ENCODE measurements at regions not wholly inside any gene's neighbourhood (a gene's known extent, or its start where the extent isn't known, plus 50 kb on each side); places are given as distances from the start of the nearest gene placed in this dataset.
"Not testable (repeated sequence)": the region's sequence is repeated elsewhere in the genome, so short reads cannot be mapped to it uniquely, and the experiment has no call there.

DNA sequence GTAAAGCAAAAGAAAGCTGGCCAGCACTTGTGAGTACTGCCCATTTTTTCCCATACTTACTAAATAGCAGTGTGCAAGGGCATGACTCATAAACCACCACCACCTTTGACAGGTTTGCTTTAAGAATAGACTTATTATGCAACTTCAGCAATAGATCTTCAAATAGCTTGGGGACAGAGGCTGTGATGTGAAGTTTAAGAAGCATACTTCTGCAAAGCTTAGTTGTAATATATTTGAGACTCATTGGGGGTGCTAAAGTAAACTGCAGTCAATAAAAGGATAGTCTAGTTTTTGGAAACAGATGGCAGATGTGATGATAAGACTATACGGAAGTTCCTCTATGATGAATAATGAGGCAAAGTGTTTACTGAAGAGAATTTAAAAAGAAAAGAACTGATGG lies 210.0 kb downstream of the PLA2G4A start:
- H3K4me3 Mint-ChIP-seq = no peak overlapping the region
- CTCF ChIA-PET = interaction anchor here (1.8 kb wide), 1 partner anchor 13 kb away, joined by 4 read pairs; no protein-coding TSS in a partner anchor
- DNase-seq (no peak), ATAC-seq (no peak)
- H3K36me3 Mint-ChIP-seq = no peaks in the 10 kb centered on the region
- H3K9me3 Mint-ChIP-seq (ENCODE audit: low read depth) = peaks cover 1% of the 10 kb centered on the region
- no peaks in the 10 kb centered on the region for H3K4me1 Mint-ChIP-seq
- H3K27me3 Mint-ChIP-seq = peaks cover 4% of the 10 kb centered on the region
- H3K27ac Mint-ChIP-seq = no peak overlapping the region

DNA sequence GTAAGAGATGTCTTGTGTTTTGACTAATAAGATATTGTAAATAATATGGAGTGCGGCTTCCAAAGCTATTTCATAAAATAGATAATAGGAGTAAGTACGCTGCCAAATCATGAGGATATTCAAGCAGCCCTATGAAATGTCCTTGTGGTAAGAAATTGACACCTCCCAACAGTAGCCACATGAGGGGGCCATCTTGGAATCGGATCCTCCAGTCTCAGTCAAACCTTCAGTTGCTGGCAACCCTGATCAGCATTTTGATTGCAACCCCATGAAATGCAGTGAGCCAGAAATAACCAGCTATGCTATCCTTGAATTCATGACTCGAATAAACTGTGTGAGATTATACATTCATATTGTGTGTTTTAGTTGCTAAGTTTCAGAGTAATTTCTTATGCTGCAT lies 212.4 kb downstream of the PLA2G4A start:
- DNase-seq (no peak), ATAC-seq (no peak)
- Mint-ChIP-seq H3K4me1 (no peaks in the 10 kb centered on the region), H3K27me3 (peaks cover 4% of the 10 kb centered on the region), H3K36me3 (no peaks in the 10 kb centered on the region), H3K9me3 (ENCODE audit: low read depth) (peaks cover 1% of the 10 kb centered on the region), H3K27ac (no peak overlapping the region), H3K4me3 (no peak overlapping the region)
- CTCF ChIA-PET = interaction anchor here (1.2 kb wide), 1 partner anchor 10 kb away, joined by 4 read pairs; no protein-coding TSS in a partner anchor

DNA sequence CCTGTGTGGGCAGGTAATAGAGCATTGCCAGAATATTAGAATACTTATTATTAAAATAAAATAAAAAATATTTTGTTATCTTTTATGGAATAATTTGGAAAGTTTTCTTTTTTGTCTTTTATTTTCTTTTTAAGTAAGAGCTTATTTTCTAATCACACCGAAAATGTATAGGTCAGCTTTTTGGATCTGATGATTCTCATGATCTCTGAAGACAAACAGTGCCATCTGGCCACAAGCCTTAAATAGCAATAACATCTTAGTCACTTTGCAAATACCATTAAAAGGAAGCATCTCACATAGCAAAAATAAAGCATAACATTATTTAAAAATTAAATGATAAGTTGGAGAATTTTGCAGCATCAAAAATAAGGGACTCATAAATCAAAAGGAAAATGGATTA lies 213.8 kb downstream of the PLA2G4A start:
- Mint-ChIP-seq H3K27ac (no peak overlapping the region), H3K4me1 (no peaks in the 10 kb centered on the region), H3K36me3 (no peaks in the 10 kb centered on the region), H3K4me3 (no peak overlapping the region), H3K27me3 (peaks cover 4% of the 10 kb centered on the region), H3K9me3 (ENCODE audit: low read depth) (peaks cover 1% of the 10 kb centered on the region)
- CTCF ChIA-PET = no interaction called here
- DNase-seq = no peak
- no peak for ATAC-seq

DNA sequence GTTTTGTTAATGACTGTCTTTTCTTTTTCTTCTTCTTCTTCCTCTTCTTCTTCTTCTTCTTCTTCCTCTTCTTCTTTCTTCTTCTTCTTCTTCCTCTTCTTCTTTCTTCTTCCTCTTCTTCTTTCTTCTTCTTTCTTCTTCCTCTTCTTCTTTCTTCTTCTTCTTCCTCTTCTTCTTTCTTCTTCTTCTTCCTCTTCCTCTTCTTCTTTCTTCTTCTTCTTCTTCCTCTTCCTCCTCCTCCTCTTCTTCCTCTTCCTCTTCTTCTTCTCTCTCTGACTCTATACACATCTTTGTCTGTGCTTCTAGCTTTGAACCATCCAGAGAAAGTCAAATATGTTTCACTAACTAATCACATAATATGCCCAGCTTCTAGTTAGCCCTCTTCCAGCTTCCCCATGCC lies 214.7 kb downstream of the PLA2G4A start:
- H3K27me3 Mint-ChIP-seq; H3K4me3 Mint-ChIP-seq; H3K9me3 Mint-ChIP-seq (ENCODE audit: low read depth); H3K36me3 Mint-ChIP-seq; H3K27ac Mint-ChIP-seq; DNase-seq; ATAC-seq; H3K4me1 Mint-ChIP-seq: not testable (repeated sequence)
- CTCF ChIA-PET = interaction anchor here (0.7 kb wide), 1 partner anchor 99 kb away, joined by 3 read pairs; no protein-coding TSS in a partner anchor

- H3K27me3 Mint-ChIP-seq = no peaks in the 10 kb centered on the region
- no peak for ATAC-seq
- H3K4me3 Mint-ChIP-seq = no peak overlapping the region
- H3K36me3 Mint-ChIP-seq = no peaks in the 10 kb centered on the region
- H3K27ac Mint-ChIP-seq = no peak overlapping the region
- peaks cover 1% of the 10 kb centered on the region for H3K9me3 Mint-ChIP-seq (ENCODE audit: low read depth)
- H3K4me1 Mint-ChIP-seq = no peaks in the 10 kb centered on the region
- CTCF ChIA-PET = no interaction called here
- no peak for DNase-seq
These were observed 215.7 kb downstream of the PLA2G4A start for GRCh38 chr1:187044411-187044810.

- no peak for ATAC-seq
- H3K4me1 Mint-ChIP-seq = no peaks in the 10 kb centered on the region
- H3K4me3 Mint-ChIP-seq = no peak overlapping the region
- no peak overlapping the region for H3K27ac Mint-ChIP-seq
- CTCF ChIA-PET = no interaction called here
- H3K36me3 Mint-ChIP-seq = no peaks in the 10 kb centered on the region
- H3K27me3 Mint-ChIP-seq = no peaks in the 10 kb centered on the region
- no peak for DNase-seq
- H3K9me3 Mint-ChIP-seq (ENCODE audit: low read depth) = no peaks in the 10 kb centered on the region
These were observed 216.6 kb downstream of the PLA2G4A start for GRCh38 chr1:187045371-187045770.

GRCh38 chr1:187046293-187046692 lies 217.5 kb downstream of the PLA2G4A start:
- Mint-ChIP-seq H3K36me3 (no peaks in the 10 kb centered on the region), H3K27ac (no peak overlapping the region), H3K4me1 (no peaks in the 10 kb centered on the region), H3K4me3 (no peak overlapping the region), H3K9me3 (ENCODE audit: low read depth) (no peaks in the 10 kb centered on the region), H3K27me3 (no peaks in the 10 kb centered on the region)
- DNase-seq (no peak), ATAC-seq (no peak)
- CTCF ChIA-PET = no interaction called here

DNA sequence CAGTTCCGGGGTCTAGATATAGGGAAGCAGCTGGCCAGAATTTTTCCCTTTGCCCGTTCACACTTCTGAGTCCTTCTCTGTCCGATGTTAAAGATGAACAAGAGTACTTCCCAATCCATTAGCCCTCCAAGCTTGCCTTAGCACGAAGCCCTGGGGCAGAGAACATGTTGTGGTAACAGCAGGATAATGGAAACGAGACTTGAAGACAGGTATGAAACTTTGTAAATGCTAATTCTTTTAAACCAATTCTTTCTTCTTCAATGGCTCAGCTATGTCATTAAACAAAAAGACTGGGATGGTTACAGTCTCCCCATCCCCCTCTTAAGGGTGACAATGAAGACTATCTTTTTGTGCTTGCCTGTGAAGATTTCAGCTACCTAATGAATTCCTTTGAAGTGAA lies 218.5 kb downstream of the PLA2G4A start:
- DNase-seq = no peak
- Mint-ChIP-seq H3K27ac (no peak overlapping the region), H3K36me3 (no peaks in the 10 kb centered on the region), H3K9me3 (ENCODE audit: low read depth) (no peaks in the 10 kb centered on the region), H3K27me3 (no peaks in the 10 kb centered on the region), H3K4me1 (no peaks in the 10 kb centered on the region), H3K4me3 (no peak overlapping the region)
- CTCF ChIA-PET = no interaction called here
- ATAC-seq = no peak

DNA sequence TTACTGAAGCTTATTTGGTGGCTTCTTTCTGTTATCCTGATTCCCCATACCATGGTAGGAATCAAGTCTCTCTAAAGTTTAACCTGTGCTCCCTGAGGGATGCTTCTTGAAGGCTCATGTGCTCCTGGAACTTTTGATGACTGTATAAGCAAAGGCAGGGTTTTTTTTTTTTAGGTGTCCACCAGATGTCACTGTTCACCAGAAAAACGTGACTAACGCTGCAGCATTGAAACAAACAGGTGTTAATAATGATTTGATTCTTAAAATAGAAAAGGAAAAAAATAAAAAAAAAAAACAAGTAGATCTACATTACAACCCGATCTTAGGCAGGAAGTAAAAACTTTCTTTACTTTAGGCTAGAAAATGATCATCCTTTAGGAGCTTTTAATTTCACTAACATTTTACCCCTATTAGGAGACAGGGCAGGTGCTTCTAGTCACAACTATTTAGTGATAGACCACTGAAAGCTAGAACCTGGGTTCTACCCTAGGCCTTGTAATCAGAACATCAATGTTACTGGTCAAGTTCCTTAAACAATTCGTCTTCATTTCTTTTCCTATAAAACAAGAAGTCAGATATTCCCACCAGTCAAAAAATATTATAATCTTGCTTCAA lies 223.0 kb downstream of the PLA2G4A start:
- no peak for DNase-seq
- no peak for ATAC-seq
- H3K4me1 Mint-ChIP-seq = no peaks in the 10 kb centered on the region
- CTCF ChIA-PET = interaction anchor here (1.2 to 1.5 kb wide), 3 partner anchors 11 to 14 kb away, joined by 3 to 4 read pairs (median 4); no protein-coding TSS in a partner anchor
- no peaks in the 10 kb centered on the region for H3K36me3 Mint-ChIP-seq
- H3K27me3 Mint-ChIP-seq = no peaks in the 10 kb centered on the region
- no peaks in the 10 kb centered on the region for H3K9me3 Mint-ChIP-seq (ENCODE audit: low read depth)
- no peak overlapping the region for H3K4me3 Mint-ChIP-seq
- H3K27ac Mint-ChIP-seq = no peak overlapping the region

DNA sequence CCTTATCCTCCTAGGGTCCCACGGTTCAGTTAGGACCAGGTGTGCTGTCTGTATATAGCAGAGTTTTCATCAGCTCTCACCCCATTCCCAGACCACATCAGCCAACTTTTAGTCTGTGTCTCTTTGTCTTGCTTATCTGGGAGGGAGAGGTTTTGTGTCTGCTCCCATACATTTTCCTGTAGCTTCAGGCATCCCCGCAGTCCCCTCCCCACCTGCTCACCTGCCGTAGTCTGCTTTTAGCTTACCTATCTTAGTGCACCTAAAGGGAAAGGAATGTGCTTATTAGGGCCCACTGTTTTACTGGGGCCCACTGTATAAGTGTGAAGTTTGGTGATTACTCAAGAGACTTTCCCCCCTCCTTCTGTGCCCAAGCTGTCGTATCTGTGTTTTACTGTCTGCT lies 225.1 kb downstream of the PLA2G4A start:
- H3K4me3 Mint-ChIP-seq = no peak overlapping the region
- ATAC-seq = no peak
- H3K9me3 Mint-ChIP-seq (ENCODE audit: low read depth) = no peaks in the 10 kb centered on the region
- no peaks in the 10 kb centered on the region for H3K36me3 Mint-ChIP-seq
- CTCF ChIA-PET = interaction anchor here (1.3 kb wide), 1 partner anchor 9 kb away, joined by 3 read pairs; no protein-coding TSS in a partner anchor
- no peak for DNase-seq
- H3K27ac Mint-ChIP-seq = no peak overlapping the region
- H3K27me3 Mint-ChIP-seq = no peaks in the 10 kb centered on the region
- H3K4me1 Mint-ChIP-seq = no peaks in the 10 kb centered on the region

DNA sequence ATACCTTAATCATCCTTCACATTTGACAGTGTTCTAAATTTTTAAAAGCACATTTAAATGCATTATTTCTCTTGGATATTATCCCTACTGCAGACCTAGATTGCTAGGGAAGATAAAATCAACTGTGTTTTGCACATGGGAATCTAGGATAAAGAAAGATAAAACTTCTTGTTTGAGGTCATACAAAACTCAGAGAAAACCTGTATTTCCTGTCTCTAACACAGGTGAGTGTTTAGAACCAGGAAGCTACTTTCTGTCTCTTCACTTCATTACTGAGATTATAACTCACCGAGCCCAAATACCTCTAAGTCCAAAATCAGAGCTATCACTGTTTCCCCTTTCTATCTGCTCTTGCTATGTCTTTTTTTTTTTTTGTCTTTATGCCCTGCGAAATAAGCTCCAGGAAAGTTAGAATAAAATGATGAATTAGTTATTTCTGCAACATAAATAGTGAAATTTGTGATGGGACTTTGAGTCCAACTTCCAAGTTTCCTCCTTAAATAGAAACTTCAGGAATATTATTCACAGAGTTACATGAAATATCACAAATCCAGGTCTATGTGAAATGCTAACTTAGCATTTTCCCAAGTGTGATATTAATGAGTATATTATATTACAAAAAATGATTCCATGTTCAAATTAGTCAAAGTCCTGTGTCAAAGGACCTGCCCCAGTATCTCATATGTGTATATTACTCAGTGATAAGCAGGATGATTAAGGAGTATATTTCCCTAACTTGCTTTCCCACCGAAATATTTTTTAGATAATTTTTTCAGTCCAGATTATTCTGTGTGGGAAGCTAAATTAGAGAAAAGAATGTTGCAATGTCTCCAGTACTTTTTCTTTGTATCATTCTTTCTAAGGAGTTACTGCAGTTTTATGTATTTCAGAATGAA lies 226.4 kb downstream of the PLA2G4A start:
- no peak overlapping the region for H3K4me3 Mint-ChIP-seq
- no peaks in the 10 kb centered on the region for H3K36me3 Mint-ChIP-seq
- ATAC-seq (no peak), DNase-seq (no peak)
- CTCF ChIA-PET = no interaction called here
- no peaks in the 10 kb centered on the region for H3K9me3 Mint-ChIP-seq (ENCODE audit: low read depth)
- no peaks in the 10 kb centered on the region for H3K4me1 Mint-ChIP-seq
- no peak overlapping the region for H3K27ac Mint-ChIP-seq
- no peaks in the 10 kb centered on the region for H3K27me3 Mint-ChIP-seq

GRCh38 chr1:187063271-187063670 lies 234.5 kb downstream of the PLA2G4A start:
- CTCF ChIA-PET = interaction anchor here (1.5 kb wide), 1 partner anchor 10 kb away, joined by 3 read pairs; no protein-coding TSS in a partner anchor
- no peak for ATAC-seq
- Mint-ChIP-seq H3K4me3 (no peak overlapping the region), H3K27me3 (no peaks in the 10 kb centered on the region), H3K27ac (no peak overlapping the region), H3K9me3 (ENCODE audit: low read depth) (no peaks in the 10 kb centered on the region), H3K36me3 (no peaks in the 10 kb centered on the region), H3K4me1 (no peaks in the 10 kb centered on the region)
- DNase-seq = no peak

GRCh38 chr1:187067160-187067559 lies 238.4 kb downstream of the PLA2G4A start:
- Mint-ChIP-seq H3K27me3 (no peaks in the 10 kb centered on the region), H3K9me3 (ENCODE audit: low read depth) (no peaks in the 10 kb centered on the region), H3K27ac (no peak overlapping the region), H3K36me3 (no peaks in the 10 kb centered on the region), H3K4me1 (no peaks in the 10 kb centered on the region), H3K4me3 (no peak overlapping the region)
- CTCF ChIA-PET = no interaction called here
- ATAC-seq = no peak
- DNase-seq = no peak

GRCh38 chr1:187070076-187070475 lies 241.3 kb downstream of the PLA2G4A start:
- Mint-ChIP-seq H3K36me3 (peaks cover 5% of the 10 kb centered on the region), H3K4me3 (no peak overlapping the region), H3K9me3 (ENCODE audit: low read depth) (peaks cover 8% of the 10 kb centered on the region), H3K27ac (no peak overlapping the region), H3K27me3 (no peaks in the 10 kb centered on the region), H3K4me1 (no peaks in the 10 kb centered on the region)
- DNase-seq (no peak), ATAC-seq (no peak)
- CTCF ChIA-PET = no interaction called here

Measured in activated CD8-positive, alpha-beta memory T cell treated with anti-CD3 and anti-CD28 coated beads, Interleukin-2, amount 10 ng/mL, durations not matched to agents 7 days and 5 days (primary cell).